ENCODE measurements at regions not wholly inside any gene's neighbourhood (a gene's known extent, or its start where the extent isn't known, plus 50 kb on each side); places are given as distances from the start of the nearest gene placed in this dataset.
"Not testable (repeated sequence)": the region's sequence is repeated elsewhere in the genome, so short reads cannot be mapped to it uniquely, and the experiment has no call there.

GRCh38 chr12:29012673-29013072 lies 136.4 kb upstream of the FAR2 start:
- TF ChIP-seq GATA1 (IDR thresholded peaks at IDR 0.05; ENCODE audit: low read depth, low read length) (no peak), POLR2A (IDR thresholded peaks at IDR 0.05; ENCODE audit: low read length) (no peak)
- DNase-seq, result no peak

DNA sequence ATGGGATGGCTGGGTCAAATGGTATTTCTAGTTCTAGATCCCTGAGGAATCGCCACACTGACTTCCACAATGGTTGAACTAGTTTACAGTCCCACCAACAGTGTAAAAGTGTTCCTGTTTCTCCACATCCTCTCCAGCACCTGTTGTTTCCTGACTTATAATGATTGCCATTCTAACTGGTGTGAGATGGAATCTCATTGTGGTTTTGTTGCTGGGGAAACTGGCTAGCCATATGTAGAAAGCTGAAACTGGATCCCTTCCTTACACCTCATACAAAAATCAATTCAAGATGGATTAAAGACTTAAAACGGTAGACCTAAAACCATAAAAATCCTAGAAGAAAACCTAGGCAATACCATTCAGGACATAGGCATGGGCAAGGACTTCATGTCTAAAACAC lies 131.5 kb upstream of the FAR2 start:
- not testable (repeated sequence) for DNase-seq

DNA sequence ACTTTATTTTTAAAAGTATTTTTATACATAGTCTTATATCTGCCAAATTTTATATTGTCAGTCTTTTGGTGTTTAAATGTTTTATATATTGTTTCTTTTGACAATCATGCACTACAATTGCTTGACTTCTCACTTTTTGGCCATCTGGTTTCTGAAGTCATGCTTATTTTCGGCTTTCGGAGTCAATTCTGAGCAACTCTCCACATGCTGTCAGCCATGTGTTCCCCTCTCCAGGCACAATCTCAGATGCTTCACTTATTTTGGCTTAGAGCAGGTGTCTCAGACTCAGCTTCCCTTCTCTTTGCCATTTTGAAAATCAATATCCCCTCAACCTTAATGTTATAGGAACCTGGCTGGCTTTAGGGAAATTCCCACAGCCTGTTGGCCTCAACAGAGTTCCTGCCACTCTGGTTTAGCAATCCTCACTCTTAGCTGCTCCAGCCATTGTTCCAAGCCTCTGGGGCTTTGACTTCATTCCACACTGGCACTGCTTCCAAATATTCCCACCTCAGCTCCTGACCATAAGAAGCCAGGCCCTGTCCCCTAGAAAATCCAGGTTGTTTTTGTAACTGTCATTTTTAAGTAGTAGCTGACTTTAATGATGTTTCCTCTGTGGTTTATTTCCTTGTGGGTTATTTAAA lies 125.5 kb upstream of the FAR2 start:
- no peak for DNase-seq
- no peak for TF ChIP-seq POLR2A (IDR thresholded peaks at IDR 0.05; ENCODE audit: low read length)

DNA sequence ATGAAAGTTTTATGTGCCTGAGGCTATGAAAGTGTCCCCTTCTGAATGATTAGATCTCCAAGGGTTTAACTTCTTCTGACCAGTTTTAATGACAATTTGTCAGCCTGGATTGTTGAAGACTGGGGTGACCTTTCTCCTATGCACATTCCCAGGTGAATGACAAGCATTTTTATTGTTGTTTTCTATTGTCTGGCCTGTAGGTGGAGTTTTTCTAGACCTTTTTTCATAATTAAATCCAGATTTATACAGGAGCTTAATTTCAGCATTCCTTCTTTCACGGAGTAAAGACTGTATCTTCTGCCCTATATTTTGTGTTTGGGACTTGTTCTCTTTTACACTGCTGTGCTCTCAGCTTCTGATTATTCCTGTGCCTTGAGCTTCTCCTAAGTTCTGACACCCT lies 125.0 kb upstream of the FAR2 start:
- TF ChIP-seq GATA1 (IDR thresholded peaks at IDR 0.05; ENCODE audit: low read depth, low read length) (no peak), POLR2A (IDR thresholded peaks at IDR 0.05; ENCODE audit: low read length) (no peak)
- no peak for DNase-seq

DNA sequence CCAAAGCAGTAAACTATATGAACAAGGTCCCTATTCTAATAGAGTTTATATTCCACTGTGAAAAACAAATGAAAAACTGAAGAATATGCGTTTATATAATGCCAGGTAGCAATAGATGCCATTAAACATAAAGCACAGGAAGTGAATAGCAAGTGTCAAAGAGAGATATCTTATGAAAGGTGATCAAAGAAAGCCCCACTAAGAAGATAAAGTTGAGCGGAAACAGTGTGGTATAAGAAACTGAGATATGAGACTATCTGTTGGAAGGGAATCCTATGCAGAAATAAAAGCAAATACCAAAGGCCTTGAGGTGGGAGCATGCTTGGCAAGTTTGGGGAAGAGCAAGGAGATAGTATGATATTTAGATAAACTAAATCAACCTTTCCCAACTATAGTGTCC lies 123.1 kb upstream of the FAR2 start:
- TF ChIP-seq POLR2A (IDR thresholded peaks at IDR 0.05; ENCODE audit: low read length), result no peak
- no peak for TF ChIP-seq GATA1 (IDR thresholded peaks at IDR 0.05; ENCODE audit: low read depth, low read length)
- DNase-seq, result no peak

DNA sequence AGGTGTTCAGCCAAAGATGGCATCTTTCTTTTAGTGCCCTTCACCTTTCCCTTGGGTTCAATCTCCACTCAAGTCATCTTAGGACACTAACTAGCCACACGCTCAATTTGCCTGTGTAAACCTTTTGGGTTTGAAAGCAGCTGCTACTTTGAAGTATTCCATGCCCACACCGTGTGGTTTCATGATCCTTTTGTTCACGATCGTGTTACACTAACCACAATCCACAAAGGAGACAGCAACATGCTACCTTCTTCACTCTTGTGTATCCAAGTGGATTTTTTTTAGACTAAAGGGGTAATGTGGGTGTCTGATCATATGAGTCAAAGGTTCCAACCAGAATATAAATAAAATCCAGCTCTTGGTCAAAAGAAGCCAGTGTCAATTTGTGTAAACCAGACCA lies 122.7 kb upstream of the FAR2 start:
- no peak for DNase-seq
- TF ChIP-seq POLR2A (IDR thresholded peaks at IDR 0.05; ENCODE audit: low read length), result no peak
- no peak for TF ChIP-seq GATA1 (IDR thresholded peaks at IDR 0.05; ENCODE audit: low read depth, low read length)

DNA sequence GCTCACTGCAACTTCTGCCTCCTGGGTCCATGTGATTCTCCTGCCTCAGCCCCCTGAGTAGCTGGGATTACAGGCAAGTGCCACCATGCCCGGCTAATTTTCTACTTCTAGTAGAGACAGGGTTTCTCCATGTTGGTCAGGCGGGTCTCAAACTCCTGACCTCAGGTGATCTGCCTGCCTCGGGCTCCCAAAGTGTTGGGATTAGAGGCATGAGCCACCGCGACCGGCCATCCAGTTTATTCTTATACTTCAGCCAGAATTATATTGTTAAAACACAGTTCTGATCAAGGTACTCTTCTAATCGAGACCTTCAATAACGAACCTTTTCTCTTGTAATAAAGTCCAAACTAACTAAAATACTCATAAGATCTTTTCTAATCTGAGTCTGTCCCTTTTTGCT lies 119.6 kb upstream of the FAR2 start:
- DNase-seq, result not testable (repeated sequence)

DNA sequence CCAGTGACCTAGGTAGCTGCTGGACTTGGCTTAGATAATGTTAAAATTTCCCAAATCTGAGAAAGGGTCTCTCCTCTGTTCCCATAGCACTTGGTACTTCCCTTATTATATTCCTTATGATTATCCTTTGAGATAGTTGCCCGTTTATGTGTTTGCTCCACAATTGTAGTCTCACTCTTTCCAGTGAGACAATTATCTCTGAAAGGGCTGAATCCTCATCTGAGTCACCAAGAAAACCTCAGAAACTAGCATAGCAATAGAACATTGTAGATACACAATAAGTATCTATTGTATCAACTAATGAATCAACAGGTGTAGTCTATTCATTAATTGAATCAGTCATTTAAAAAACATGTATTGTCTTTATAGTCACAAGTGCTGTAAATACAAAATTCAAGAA lies 119.1 kb upstream of the FAR2 start:
- no peak for DNase-seq
- TF ChIP-seq GATA1 (IDR thresholded peaks at IDR 0.05; ENCODE audit: low read depth, low read length) (no peak), POLR2A (IDR thresholded peaks at IDR 0.05; ENCODE audit: low read length) (no peak)

- DNase-seq, result no peak
- no peak for TF ChIP-seq POLR2A (IDR thresholded peaks at IDR 0.05; ENCODE audit: low read length)
- no peak for TF ChIP-seq GATA1 (IDR thresholded peaks at IDR 0.05; ENCODE audit: low read depth, low read length)
Measured at GRCh38 chr12:29032446-29032845, 116.6 kb upstream of the FAR2 start.

GRCh38 chr12:29033519-29033918 lies 115.6 kb upstream of the FAR2 start:
- TF ChIP-seq GATA1 (IDR thresholded peaks at IDR 0.05; ENCODE audit: low read depth, low read length) (no peak), POLR2A (IDR thresholded peaks at IDR 0.05; ENCODE audit: low read length) (no peak)
- no peak for DNase-seq

- DNase-seq, result no peak
- TF ChIP-seq GATA1 (IDR thresholded peaks at IDR 0.05; ENCODE audit: low read depth, low read length) (no peak), POLR2A (IDR thresholded peaks at IDR 0.05; ENCODE audit: low read length) (no peak)
Measured at GRCh38 chr12:29035112-29035511, 114.0 kb upstream of the FAR2 start.

GRCh38 chr12:29039013-29039412 lies 110.1 kb upstream of the FAR2 start:
- DNase-seq, result no peak
- TF ChIP-seq GATA1 (IDR thresholded peaks at IDR 0.05; ENCODE audit: low read depth, low read length) (no peak), POLR2A (IDR thresholded peaks at IDR 0.05; ENCODE audit: low read length) (no peak)

GRCh38 chr12:29041621-29042020 lies 107.5 kb upstream of the FAR2 start:
- no peak for TF ChIP-seq POLR2A (IDR thresholded peaks at IDR 0.05; ENCODE audit: low read length)
- no peak for TF ChIP-seq GATA1 (IDR thresholded peaks at IDR 0.05; ENCODE audit: low read depth, low read length)
- no peak for DNase-seq

DNA sequence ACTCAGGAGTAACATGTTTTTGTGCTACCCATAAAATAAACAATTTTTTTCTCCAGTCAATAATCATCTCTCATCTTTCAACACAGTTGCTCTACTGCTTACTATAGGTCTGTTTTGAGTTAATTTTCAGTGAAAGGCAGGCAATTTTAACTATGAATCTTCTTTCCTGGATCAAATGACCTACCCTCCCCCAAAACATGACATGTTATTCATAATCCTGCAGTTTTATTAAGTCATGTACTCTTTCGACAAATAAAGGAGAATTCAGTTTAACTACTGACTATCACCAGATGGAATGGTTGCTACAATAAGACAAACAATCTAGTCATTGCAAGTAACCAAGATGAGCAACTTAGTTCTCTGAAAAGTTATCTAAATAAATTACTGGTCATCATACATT lies 106.0 kb upstream of the FAR2 start:
- no peak for DNase-seq
- no peak for TF ChIP-seq POLR2A (IDR thresholded peaks at IDR 0.05; ENCODE audit: low read length)
- TF ChIP-seq GATA1 (IDR thresholded peaks at IDR 0.05; ENCODE audit: low read depth, low read length), result no peak

GRCh38 chr12:29044799-29045198 lies 104.3 kb upstream of the FAR2 start:
- no peak for TF ChIP-seq GATA1 (IDR thresholded peaks at IDR 0.05; ENCODE audit: low read depth, low read length)
- DNase-seq, result no peak

DNA sequence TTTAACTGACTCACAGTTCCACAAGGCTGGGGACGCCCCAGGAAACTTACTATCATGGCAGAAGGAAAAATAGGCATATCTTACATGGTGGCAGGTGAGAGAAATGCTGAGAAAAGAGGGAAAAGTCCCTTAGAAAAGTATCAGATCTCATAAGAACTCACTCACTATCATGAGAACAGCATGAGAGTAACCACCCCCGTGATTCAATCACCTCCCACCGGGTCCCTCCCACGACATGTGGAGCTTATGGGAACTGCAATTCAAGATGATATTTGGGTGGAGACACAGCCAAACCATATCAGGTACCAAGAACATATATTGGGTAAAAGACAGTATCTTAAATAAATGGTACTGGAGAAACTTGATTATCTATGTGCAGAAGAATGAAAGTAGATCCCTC lies 100.3 kb upstream of the FAR2 start:
- TF ChIP-seq GATA1 (IDR thresholded peaks at IDR 0.05; ENCODE audit: low read depth, low read length), result no peak
- DNase-seq, result no peak

All from erythroblast (primary cell).